Astrocyte of the spinal cord (primary cell): ENCODE measurements at regions not wholly inside any gene's neighbourhood (a gene's known extent, or its start where the extent isn't known, plus 50 kb on each side); places are given as distances from the start of the nearest gene placed in this dataset.

Experiments used
- DNase-seq: peaks from one replicate; pipeline ENCODE4 v3.0.0; 2011; ENCODE audit warnings: low read depth, low spot score
- H3K4me3 ChIP-seq: 2 replicates; pipeline ENCODE4 v1.5.1; 2011; ENCODE audit warnings: low read depth, mild to moderate bottlenecking, low read length, moderate library complexity
- CTCF ChIP-seq: IDR thresholded peaks from 2 replicates; pipeline ENCODE4 v1.5.1; 2012; ENCODE audit warnings: low read depth, mild to moderate bottlenecking, low read length, inconsistent platforms
- in situ Hi-C: cut with HindIII; loops from 2 replicates; pipeline ENCODE4 v1.10.0; 2017; ENCODE audit warnings: low sequenced_read_pairs

GRCh38 chr11:128407962-128408361, 179.4 kb downstream of the ETS1 start:
- DNase-seq, result peak; percentile 16
- in situ Hi-C loops, result no loop called here
- no peak overlapping the region for H3K4me3 ChIP-seq

GRCh38 chr11:128405714-128406662, 181.4 kb downstream of the ETS1 start:
- DNase-seq, result peak; percentile 64
- in situ Hi-C loops, result no loop called here

More at GRCh38 chr11:128407962-128408361, 179.4 kb downstream of the ETS1 start:
- no peak for TF ChIP-seq CTCF

GRCh38 chr11:128405112-128405511, 182.2 kb downstream of the ETS1 start:
- in situ Hi-C loops, result no loop called here
- no peak overlapping the region for H3K4me3 ChIP-seq
- no peak for TF ChIP-seq CTCF
- no peak for DNase-seq

More at GRCh38 chr11:128405714-128406662, 181.4 kb downstream of the ETS1 start:
- TF ChIP-seq CTCF, result no peak
- H3K4me3 ChIP-seq, result no peak overlapping the region

- no peak for TF ChIP-seq CTCF
- no peak overlapping the region for H3K4me3 ChIP-seq
- in situ Hi-C loops, result no loop called here
- no peak for DNase-seq
These were observed 182.9 kb downstream of the ETS1 start for GRCh38 chr11:128404437-128404836.

- no peak for DNase-seq
- no peak for TF ChIP-seq CTCF
- in situ Hi-C loops, result no loop called here
- H3K4me3 ChIP-seq, result no peak overlapping the region
These were observed 186.8 kb downstream of the ETS1 start for GRCh38 chr11:128400382-128401203.

GRCh38 chr11:128399251-128400121, 187.9 kb downstream of the ETS1 start:
- H3K4me3 ChIP-seq, result no peak overlapping the region
- TF ChIP-seq CTCF, result no peak
- in situ Hi-C loops, result no loop called here
- DNase-seq, result peak; percentile 66
